ENCODE measurements at regions not wholly inside any gene's neighbourhood (a gene's known extent, or its start where the extent isn't known, plus 50 kb on each side); places are given as distances from the start of the nearest gene placed in this dataset.

DNA sequence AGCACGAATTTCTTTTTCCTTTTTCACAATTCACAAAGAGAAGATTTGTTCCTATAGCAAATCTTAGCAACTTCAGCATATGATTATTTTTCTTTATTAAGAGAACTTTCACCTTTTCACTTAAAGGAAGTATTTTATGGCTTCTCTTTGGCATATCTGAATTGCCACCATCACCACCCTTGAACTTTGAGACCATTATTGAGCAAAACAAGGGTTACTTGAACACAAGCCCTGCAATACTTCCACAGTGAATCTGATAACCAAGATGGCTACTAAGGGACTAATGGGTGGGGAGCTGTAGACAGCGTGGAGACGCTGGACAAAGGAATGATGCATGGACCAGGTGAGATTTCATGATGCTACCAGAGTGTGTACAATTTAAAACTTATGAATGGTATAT, 815.0 kb downstream of the LRRIQ3 start:
- peaks cover 0 to 4% (median 0%) of the 10 kb centered on the region in 12 donors for H3K9me3 ChIP-seq
- intact Hi-C loops (cut with DNase I), result no loop called here
- H3K4me3 ChIP-seq, result no peak overlapping the region
- H3K27ac ChIP-seq, result no peak overlapping the region
- no peaks in the 10 kb centered on the region for H3K4me1 ChIP-seq
- 72 to 77% (median 75%) methylated on average over 3 of the region's 3 CpGs for WGBS, 4 donors
- H3K36me3 ChIP-seq, result no peaks in the 10 kb centered on the region
- no peak for TF ChIP-seq POLR2A (IDR thresholded peaks at IDR 0.05)
- TF ChIP-seq, protein P1, sequence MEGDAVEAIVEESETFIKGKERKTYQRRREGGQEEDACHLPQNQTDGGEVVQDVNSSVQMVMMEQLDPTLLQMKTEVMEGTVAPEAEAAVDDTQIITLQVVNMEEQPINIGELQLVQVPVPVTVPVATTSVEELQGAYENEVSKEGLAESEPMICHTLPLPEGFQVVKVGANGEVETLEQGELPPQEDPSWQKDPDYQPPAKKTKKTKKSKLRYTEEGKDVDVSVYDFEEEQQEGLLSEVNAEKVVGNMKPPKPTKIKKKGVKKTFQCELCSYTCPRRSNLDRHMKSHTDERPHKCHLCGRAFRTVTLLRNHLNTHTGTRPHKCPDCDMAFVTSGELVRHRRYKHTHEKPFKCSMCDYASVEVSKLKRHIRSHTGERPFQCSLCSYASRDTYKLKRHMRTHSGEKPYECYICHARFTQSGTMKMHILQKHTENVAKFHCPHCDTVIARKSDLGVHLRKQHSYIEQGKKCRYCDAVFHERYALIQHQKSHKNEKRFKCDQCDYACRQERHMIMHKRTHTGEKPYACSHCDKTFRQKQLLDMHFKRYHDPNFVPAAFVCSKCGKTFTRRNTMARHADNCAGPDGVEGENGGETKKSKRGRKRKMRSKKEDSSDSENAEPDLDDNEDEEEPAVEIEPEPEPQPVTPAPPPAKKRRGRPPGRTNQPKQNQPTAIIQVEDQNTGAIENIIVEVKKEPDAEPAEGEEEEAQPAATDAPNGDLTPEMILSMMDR (IDR thresholded peaks at IDR 0.05), result no peak
- peaks cover 0 to 3% (median 0%) of the 10 kb centered on the region in 9 donors for H3K27me3 ChIP-seq
- ATAC-seq (no peak), DNase-seq (no peak)

DNA sequence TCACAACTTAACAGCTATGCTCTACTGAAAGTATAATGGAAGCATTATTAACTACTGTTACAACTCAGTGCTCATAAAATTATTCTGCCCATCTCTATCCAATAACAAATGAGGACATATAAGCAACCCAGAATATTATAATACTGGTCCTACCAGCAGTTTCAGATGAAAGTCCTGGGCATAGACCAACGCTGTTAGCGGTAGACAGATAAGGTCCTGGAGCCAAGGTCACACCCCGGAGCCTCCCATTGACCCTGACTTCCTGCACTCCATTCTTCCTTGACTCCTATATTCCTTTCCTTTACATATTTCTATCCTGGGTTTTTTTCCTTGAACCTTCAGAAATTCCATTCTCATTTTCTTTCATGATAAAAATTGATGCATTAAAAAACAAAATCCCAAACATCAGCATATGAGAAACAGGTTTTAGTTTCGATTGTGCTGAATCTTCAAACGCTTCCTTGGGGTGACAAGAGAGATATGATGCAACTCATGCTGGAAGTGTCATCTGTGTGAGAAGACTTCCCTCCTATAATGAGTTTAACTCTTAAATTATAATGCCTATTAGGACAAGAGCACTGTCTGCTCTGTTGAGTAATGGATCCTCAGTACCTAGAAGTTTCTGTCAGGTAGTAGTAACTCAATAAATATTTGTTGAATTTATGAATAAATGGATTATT, 831.1 kb downstream of the LRRIQ3 start:
- DNase-seq (no peak), ATAC-seq (no peak)
- Histone ChIP-seq H3K27ac (no peak overlapping the region), H3K36me3 (no peaks in the 10 kb centered on the region), H3K27me3 (no peaks in the 10 kb centered on the region), H3K4me3 (no peak overlapping the region), H3K4me1 (no peaks in the 10 kb centered on the region), H3K9me3 (no peaks in the 10 kb centered on the region)
- 62 to 78% (median 69%) methylated on average over 5 of the region's 5 CpGs for WGBS, 4 donors
- intact Hi-C loops (cut with DNase I), result no loop called here
- TF ChIP-seq, protein P1 (IDR thresholded peaks at IDR 0.05), result no peak
- TF ChIP-seq POLR2A (IDR thresholded peaks at IDR 0.05), result no peak

GRCh38 chr1:73359001-73359400, 839.0 kb downstream of the LRRIQ3 start:
- intact Hi-C loops (cut with DNase I), result no loop called here
- TF ChIP-seq, protein P1 (IDR thresholded peaks at IDR 0.05), result no peak
- 59 to 76% (median 65%) methylated on average over 3 of the region's 3 CpGs for WGBS, 4 donors
- Histone ChIP-seq H3K27me3 (no peaks in the 10 kb centered on the region), H3K27ac (no peak overlapping the region), H3K36me3 (no peaks in the 10 kb centered on the region), H3K4me1 (no peaks in the 10 kb centered on the region), H3K4me3 (no peak overlapping the region), H3K9me3 (peaks cover 0 to 3% (median 0%) of the 10 kb centered on the region in 12 donors)
- DNase-seq (no peak), ATAC-seq (no peak)

DNA sequence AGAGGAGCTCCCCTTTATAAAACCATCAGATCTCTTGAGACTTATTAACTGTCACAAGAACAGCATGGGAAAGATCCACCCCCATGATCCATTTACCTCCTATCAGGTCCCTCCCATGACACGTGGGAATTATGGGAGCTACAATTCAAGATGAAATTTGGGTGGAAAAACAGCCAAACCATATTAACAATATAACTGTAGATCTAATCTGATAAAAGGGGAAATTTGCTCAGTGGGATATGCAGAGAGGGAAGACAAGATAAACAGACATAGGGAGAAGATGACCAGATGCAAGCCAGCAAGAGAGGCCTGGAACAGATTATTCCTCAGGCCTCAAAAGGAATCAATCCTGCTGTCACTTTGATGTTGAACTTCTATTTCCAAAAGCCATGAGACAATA, 841.5 kb downstream of the LRRIQ3 start:
- intact Hi-C loops (cut with DNase I), result no loop called here
- H3K27ac ChIP-seq, result no peak overlapping the region
- ATAC-seq (no peak), DNase-seq (no peak)
- H3K27me3 ChIP-seq, result no peaks in the 10 kb centered on the region
- peaks cover 0 to 3% (median 0%) of the 10 kb centered on the region in 12 donors for H3K9me3 ChIP-seq
- no peak overlapping the region for H3K4me3 ChIP-seq
- H3K36me3 ChIP-seq, result no peaks in the 10 kb centered on the region
- no peaks in the 10 kb centered on the region for H3K4me1 ChIP-seq
- TF ChIP-seq, protein P1 (IDR thresholded peaks at IDR 0.05), result no peak
- no peak for TF ChIP-seq POLR2A (IDR thresholded peaks at IDR 0.05)
- WGBS, 4 donors, result 0 to 77% (median 40%) methylated on average over 1 of the region's 1 CpG

All from heart left ventricle (tissue), 16 donors.